Ovary (tissue), 3 donors: ENCODE measurements at regions not wholly inside any gene's neighbourhood (a gene's known extent, or its start where the extent isn't known, plus 50 kb on each side); places are given as distances from the start of the nearest gene placed in this dataset.

Experiments used
- CTCF ChIP-seq, 3 donors: fragments of 450-650 bp in 2 of 3; fragments of 200-600 bp in 1 of 3; IDR thresholded peaks; one replicate each; pipeline versions ENCODE4 v1.5.1 to v1.8.0; 2016 to 2022; ENCODE audit warnings: antibody characterized with exemption in 3 of 3, mild to moderate bottlenecking in 1 of 3
- EP300 ChIP-seq: sonication (generic); formaldehyde crosslinking; IDR thresholded peaks from one replicate; pipeline ENCODE4 v1.6.1; 2017; ENCODE audit warnings: antibody characterized with exemption
- POLR2A ChIP-seq: fragments of 450-650 bp; IDR thresholded peaks from one replicate; pipeline ENCODE4 v1.6.1; 2017; ENCODE audit warnings: antibody characterized with exemption, mild to moderate bottlenecking, moderate library complexity
- donor health status: DM: no; HTN: no; CAD: no.

DNA sequence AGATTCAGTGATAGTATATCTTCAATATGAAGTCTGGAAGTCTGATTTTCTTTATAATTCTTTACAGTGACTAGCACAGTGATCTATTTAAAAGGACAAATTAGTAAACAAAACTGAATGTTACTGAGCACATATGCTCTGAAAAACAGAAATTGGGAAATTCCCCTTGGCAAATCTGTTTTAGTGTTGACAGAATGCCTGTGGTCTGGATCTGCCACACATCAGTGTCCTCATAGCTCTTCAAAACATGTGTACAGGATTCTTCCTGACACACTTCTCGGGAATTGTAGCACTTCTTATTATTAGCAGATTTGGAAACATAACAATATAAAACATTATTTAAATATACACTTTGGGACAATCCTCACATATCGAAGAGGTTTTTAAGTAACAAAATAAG is 354.3 kb downstream of the COL12A1 start:
- TF ChIP-seq CTCF (IDR thresholded peaks at IDR 0.05) (no peak), EP300 (no peak), POLR2A (no peak)
